ENCODE measurements at regions not wholly inside any gene's neighbourhood (a gene's known extent, or its start where the extent isn't known, plus 50 kb on each side); places are given as distances from the start of the nearest gene placed in this dataset.

- DNase-seq: no peak
Measured at GRCh38 chr1:244974106-244974505, 109.8 kb upstream of the HNRNPU start.

- DNase-seq: peak in 1 of 56 donors; percentile 45
Measured at GRCh38 chr1:244971552-244972216, 107.3 kb upstream of the HNRNPU start.

GRCh38 chr1:244970744-244971551, 106.6 kb upstream of the HNRNPU start:
- DNase-seq: peak; percentile 48 to 100 (median 95)

GRCh38 chr1:244970236-244970743, 105.9 kb upstream of the HNRNPU start:
- peak in 11 of 56 donors; percentile 80 to 98 (median 90) for DNase-seq

GRCh38 chr1:244969355-244970235, 105.3 kb upstream of the HNRNPU start:
- peak in 53 of 56 donors; percentile 38 to 92 (median 84) for DNase-seq

GRCh38 chr1:244968881-244969280, 104.5 kb upstream of the HNRNPU start:
- DNase-seq: no peak

GRCh38 chr1:244968471-244968871, 104.1 kb upstream of the HNRNPU start:
- DNase-seq: no peak

- no peak for DNase-seq
Measured at GRCh38 chr1:244967159-244967558, 102.8 kb upstream of the HNRNPU start.

- no peak for DNase-seq
Measured at GRCh38 chr1:244965185-244966030, 101.1 kb upstream of the HNRNPU start.

GRCh38 chr1:244964112-244964971, 100.0 kb upstream of the HNRNPU start:
- peak in 5 of 56 donors; percentile 4 to 9 (median 5) for DNase-seq

GRCh38 chr1:244963231-244963826, 99.0 kb upstream of the HNRNPU start:
- DNase-seq: no peak

GRCh38 chr1:244962130-244962529, 97.8 kb upstream of the HNRNPU start:
- no peak for DNase-seq

GRCh38 chr1:244960904-244961303, 96.6 kb upstream of the HNRNPU start:
- DNase-seq: no peak

GRCh38 chr1:244958593-244958992, 94.2 kb upstream of the HNRNPU start:
- no peak for DNase-seq

GRCh38 chr1:244957525-244957924, 93.2 kb upstream of the HNRNPU start:
- DNase-seq: no peak

- no peak for DNase-seq
Measured at GRCh38 chr1:244957122-244957521, 92.8 kb upstream of the HNRNPU start.

GRCh38 chr1:244955661-244956060, 91.3 kb upstream of the HNRNPU start:
- DNase-seq: no peak

- DNase-seq: no peak
Measured at GRCh38 chr1:244954359-244954758, 90.0 kb upstream of the HNRNPU start.

GRCh38 chr1:244953901-244954300, 89.6 kb upstream of the HNRNPU start:
- no peak for DNase-seq

Data from nucleus accumbens (tissue), 56 donors.